ENCODE measurements at regions not wholly inside any gene's neighbourhood (a gene's known extent, or its start where the extent isn't known, plus 50 kb on each side); places are given as distances from the start of the nearest gene placed in this dataset.

DNA sequence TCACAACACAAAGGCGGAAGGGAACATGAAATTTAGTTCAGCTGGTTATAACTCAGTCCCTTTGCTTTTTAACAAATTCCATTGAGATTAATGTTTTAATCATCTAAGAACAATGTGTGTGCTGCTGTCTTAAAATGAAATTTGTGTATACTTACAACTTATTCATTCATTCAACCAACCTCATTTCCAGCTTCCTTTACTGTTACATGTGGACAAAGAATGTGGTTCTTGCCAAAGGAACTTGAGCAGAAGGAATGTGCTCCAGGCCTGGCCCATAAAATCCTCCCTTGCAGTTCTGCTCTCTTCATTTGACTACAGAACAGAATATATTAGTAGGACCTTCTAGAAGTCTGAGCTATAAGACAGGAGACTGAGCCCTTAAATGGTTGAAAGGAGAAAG, 176.8 kb upstream of the GLRA2 start:
- no peaks in the 10 kb centered on the region for H3K27me3 ChIP-seq (ENCODE audit: control insufficient read depth in 1 of 2, insufficient read depth in 1 of 2, low read length in 2 of 2)
- WGBS, result no CpG with 5 or more reads among the region's 1 CpG
- H3K4ac ChIP-seq (ENCODE audit: low read depth in 1 of 2, low read length in 2 of 2), result no peak overlapping the region
- H3K9ac ChIP-seq (ENCODE audit: low read length), result no peak overlapping the region
- H3K23ac ChIP-seq (ENCODE audit: low read length in 2 of 2), result no peak overlapping the region
- no peak overlapping the region for H2BK15ac ChIP-seq (ENCODE audit: low read depth, poor library complexity, severe bottlenecking)
- H3K36me3 ChIP-seq (ENCODE audit: control insufficient read depth in 1 of 2, insufficient read depth in 2 of 2, low read depth in 1 of 2, low read length in 2 of 2), result no peaks in the 10 kb centered on the region
- H3K4me2 ChIP-seq (ENCODE audit: low read length, poor library complexity, severe bottlenecking), result no peak overlapping the region
- no peaks in the 10 kb centered on the region for H3K79me1 ChIP-seq (replicated peaks; ENCODE audit: low read length, poor library complexity, severe bottlenecking)
- H3K4me3 ChIP-seq (ENCODE audit: insufficient read depth in 1 of 2, low read depth in 1 of 2, low read length in 2 of 2), result no peak overlapping the region
- no peak overlapping the region for H2BK120ac ChIP-seq (ENCODE audit: low read depth, low read length)
- no peak overlapping the region for H2AK5ac ChIP-seq (ENCODE audit: low read length, severe bottlenecking)
- no peak overlapping the region for H2BK12ac ChIP-seq (ENCODE audit: low read length in 2 of 2)
- no peak overlapping the region for H3K27ac ChIP-seq (ENCODE audit: low read length, poor library complexity, severe bottlenecking)
- no peak for DNase-seq
- no peak overlapping the region for H3K18ac ChIP-seq (ENCODE audit: low read depth in 1 of 2, low read length in 2 of 2)
- no peak overlapping the region for H2AFZ ChIP-seq (ENCODE audit: low read depth, low read length)
- peaks cover 9% of the 10 kb centered on the region for H3K9me3 ChIP-seq (ENCODE audit: control insufficient read depth, low read length)
- no peaks in the 10 kb centered on the region for H3K4me1 ChIP-seq (ENCODE audit: control insufficient read depth, insufficient read depth, low read depth, low read length)
- H2BK5ac ChIP-seq (ENCODE audit: low read depth, low read length, poor library complexity, severe bottlenecking), result no peak overlapping the region
- no peak overlapping the region for H4K8ac ChIP-seq (ENCODE audit: low read length)
- no peak overlapping the region for H3K14ac ChIP-seq (ENCODE audit: low read length in 2 of 2)
- no peak overlapping the region for H4K91ac ChIP-seq (ENCODE audit: low read length)

DNA sequence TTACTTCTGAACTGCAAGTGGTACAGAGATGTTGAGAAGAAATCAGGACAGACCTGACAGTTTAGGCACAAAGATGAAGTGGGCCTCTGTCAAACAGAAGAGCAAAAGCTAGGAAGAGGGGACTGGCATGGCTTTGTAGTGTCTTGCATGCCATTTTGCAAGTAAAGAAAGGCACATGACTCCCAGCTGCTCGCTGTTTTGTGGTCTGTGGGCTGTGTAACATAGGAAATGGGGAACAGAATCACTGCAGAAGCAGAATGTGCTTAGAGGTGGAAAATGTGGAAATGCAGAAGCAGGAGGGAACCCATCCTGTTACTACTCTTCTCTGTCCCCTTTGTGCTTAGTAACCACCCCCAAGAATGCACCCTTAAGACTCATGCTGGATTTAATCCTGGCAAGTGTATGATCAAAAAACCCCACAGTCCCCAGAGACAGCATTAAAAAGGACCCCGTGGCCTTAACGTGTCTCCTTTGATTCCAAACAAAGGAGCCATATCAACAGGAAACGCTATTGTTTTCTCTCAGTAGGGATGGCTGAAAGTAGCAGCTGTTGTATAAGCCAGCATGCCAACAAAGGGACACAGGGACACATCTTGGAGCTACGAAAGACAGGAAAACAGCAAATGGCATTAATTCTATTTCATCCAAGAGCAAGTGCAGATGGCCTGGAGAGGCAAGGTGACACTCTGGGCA, 177.6 kb upstream of the GLRA2 start:
- Histone ChIP-seq H2BK15ac (ENCODE audit: low read depth, poor library complexity, severe bottlenecking) (no peak overlapping the region), H3K79me1 (replicated peaks; ENCODE audit: low read length, poor library complexity, severe bottlenecking) (no peaks in the 10 kb centered on the region), H3K9ac (ENCODE audit: low read length) (no peak overlapping the region), H3K4me3 (ENCODE audit: insufficient read depth in 1 of 2, low read depth in 1 of 2, low read length in 2 of 2) (no peak overlapping the region), H2BK12ac (ENCODE audit: low read length in 2 of 2) (no peak overlapping the region), H3K36me3 (ENCODE audit: control insufficient read depth in 1 of 2, insufficient read depth in 2 of 2, low read depth in 1 of 2, low read length in 2 of 2) (no peaks in the 10 kb centered on the region), H2AK5ac (ENCODE audit: low read length, severe bottlenecking) (no peak overlapping the region), H3K4ac (ENCODE audit: low read depth in 1 of 2, low read length in 2 of 2) (no peak overlapping the region), H3K18ac (ENCODE audit: low read depth in 1 of 2, low read length in 2 of 2) (no peak overlapping the region), H2AFZ (ENCODE audit: low read depth, low read length) (no peak overlapping the region), H3K9me3 (ENCODE audit: control insufficient read depth, low read length) (peaks cover 9% of the 10 kb centered on the region), H4K8ac (ENCODE audit: low read length) (no peak overlapping the region), H4K91ac (ENCODE audit: low read length) (no peak overlapping the region), H3K4me1 (ENCODE audit: control insufficient read depth, insufficient read depth, low read depth, low read length) (no peaks in the 10 kb centered on the region), H3K27me3 (ENCODE audit: control insufficient read depth in 1 of 2, insufficient read depth in 1 of 2, low read length in 2 of 2) (no peaks in the 10 kb centered on the region), H3K23ac (ENCODE audit: low read length in 2 of 2) (no peak overlapping the region), H2BK5ac (ENCODE audit: low read depth, low read length, poor library complexity, severe bottlenecking) (no peak overlapping the region), H3K4me2 (ENCODE audit: low read length, poor library complexity, severe bottlenecking) (no peak overlapping the region), H3K14ac (ENCODE audit: low read length in 2 of 2) (no peak overlapping the region), H2BK120ac (ENCODE audit: low read depth, low read length) (no peak overlapping the region), H3K27ac (ENCODE audit: low read length, poor library complexity, severe bottlenecking) (no peak overlapping the region)
- no peak for DNase-seq
- WGBS, result 79% methylated on average over 2 of the region's 5 CpGs

DNA sequence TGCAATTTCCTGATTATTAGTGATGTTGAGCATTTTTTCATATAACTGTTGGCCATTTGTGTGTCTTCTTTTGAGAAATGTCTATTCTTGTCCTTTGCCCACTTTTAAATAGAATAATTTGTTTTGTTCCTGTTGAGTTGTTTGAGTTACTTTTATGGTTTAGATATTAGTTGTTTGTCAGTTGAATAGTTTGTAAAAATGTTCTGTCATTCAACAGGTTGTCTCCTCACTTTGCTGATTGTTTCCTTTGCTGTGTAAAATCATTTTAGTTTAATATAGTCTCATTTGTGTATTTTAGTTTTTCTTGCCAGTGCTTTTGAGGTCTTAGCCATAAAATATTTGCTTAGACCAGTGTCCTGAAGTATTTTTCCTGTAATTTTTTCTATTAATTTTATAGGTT, 181.8 kb upstream of the GLRA2 start:
- Histone ChIP-seq H3K79me1 (replicated peaks; ENCODE audit: low read length, poor library complexity, severe bottlenecking) (no peaks in the 10 kb centered on the region), H3K27ac (ENCODE audit: low read length, poor library complexity, severe bottlenecking) (no peak overlapping the region), H3K27me3 (ENCODE audit: control insufficient read depth in 1 of 2, insufficient read depth in 1 of 2, low read length in 2 of 2) (no peaks in the 10 kb centered on the region), H3K4me2 (ENCODE audit: low read length, poor library complexity, severe bottlenecking) (no peak overlapping the region), H4K91ac (ENCODE audit: low read length) (no peak overlapping the region), H3K18ac (ENCODE audit: low read depth in 1 of 2, low read length in 2 of 2) (no peak overlapping the region), H3K9ac (ENCODE audit: low read length) (no peak overlapping the region), H3K23ac (ENCODE audit: low read length in 2 of 2) (no peak overlapping the region), H3K4me3 (ENCODE audit: insufficient read depth in 1 of 2, low read depth in 1 of 2, low read length in 2 of 2) (no peak overlapping the region), H2AK5ac (ENCODE audit: low read length, severe bottlenecking) (no peak overlapping the region), H2BK12ac (ENCODE audit: low read length in 2 of 2) (no peak overlapping the region), H3K9me3 (ENCODE audit: control insufficient read depth, low read length) (peaks cover 13% of the 10 kb centered on the region), H2BK5ac (ENCODE audit: low read depth, low read length, poor library complexity, severe bottlenecking) (no peak overlapping the region), H4K8ac (ENCODE audit: low read length) (no peak overlapping the region), H3K4me1 (ENCODE audit: control insufficient read depth, insufficient read depth, low read depth, low read length) (no peaks in the 10 kb centered on the region), H3K36me3 (ENCODE audit: control insufficient read depth in 1 of 2, insufficient read depth in 2 of 2, low read depth in 1 of 2, low read length in 2 of 2) (no peaks in the 10 kb centered on the region), H3K14ac (ENCODE audit: low read length in 2 of 2) (no peak overlapping the region), H2AFZ (ENCODE audit: low read depth, low read length) (no peak overlapping the region), H2BK120ac (ENCODE audit: low read depth, low read length) (no peak overlapping the region), H2BK15ac (ENCODE audit: low read depth, poor library complexity, severe bottlenecking) (no peak overlapping the region), H3K4ac (ENCODE audit: low read depth in 1 of 2, low read length in 2 of 2) (no peak overlapping the region)
- DNase-seq, result no peak

DNA sequence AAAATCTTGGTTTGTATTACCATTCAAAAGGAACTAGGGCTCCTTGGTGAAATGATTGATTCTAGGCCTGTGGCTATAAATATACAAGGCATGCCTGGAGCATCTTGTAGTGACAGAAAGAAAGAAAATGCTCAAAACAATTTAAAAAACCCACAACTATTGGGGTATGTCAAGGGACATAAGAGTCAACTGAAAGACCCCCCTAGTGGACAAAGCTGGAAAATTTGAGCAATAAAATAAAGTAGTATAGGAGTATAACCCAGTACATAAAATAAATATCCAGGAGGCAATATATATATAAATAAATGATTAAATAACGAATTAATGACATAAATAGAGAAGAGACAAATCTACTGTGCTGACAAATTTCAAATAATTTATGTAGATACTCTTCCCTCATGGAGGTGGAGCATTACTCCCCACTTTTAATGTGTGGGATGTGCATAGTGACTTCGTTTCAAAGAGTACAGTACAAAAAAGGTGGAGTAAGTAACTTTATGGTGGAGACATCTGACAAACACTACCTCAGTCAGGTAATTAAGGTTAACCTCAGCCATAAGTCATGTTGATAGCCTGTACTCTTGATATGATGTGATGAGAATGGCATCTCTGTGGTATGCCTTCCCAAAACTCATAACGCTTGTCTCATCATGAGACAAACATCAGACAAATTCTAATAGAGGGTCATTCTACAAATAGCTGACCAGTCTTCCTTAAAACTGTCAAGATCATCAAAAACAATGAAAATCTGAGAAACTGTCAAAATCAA, 185.0 kb upstream of the GLRA2 start:
- Histone ChIP-seq H2BK15ac (ENCODE audit: low read depth, poor library complexity, severe bottlenecking) (no peak overlapping the region), H3K14ac (ENCODE audit: low read length in 2 of 2) (no peak overlapping the region), H3K4ac (ENCODE audit: low read depth in 1 of 2, low read length in 2 of 2) (no peak overlapping the region), H2AK5ac (ENCODE audit: low read length, severe bottlenecking) (no peak overlapping the region), H3K4me2 (ENCODE audit: low read length, poor library complexity, severe bottlenecking) (no peak overlapping the region), H3K4me1 (ENCODE audit: control insufficient read depth, insufficient read depth, low read depth, low read length) (no peaks in the 10 kb centered on the region), H3K36me3 (ENCODE audit: control insufficient read depth in 1 of 2, insufficient read depth in 2 of 2, low read depth in 1 of 2, low read length in 2 of 2) (no peaks in the 10 kb centered on the region), H3K79me1 (replicated peaks; ENCODE audit: low read length, poor library complexity, severe bottlenecking) (no peaks in the 10 kb centered on the region), H2BK5ac (ENCODE audit: low read depth, low read length, poor library complexity, severe bottlenecking) (no peak overlapping the region), H3K27me3 (ENCODE audit: control insufficient read depth in 1 of 2, insufficient read depth in 1 of 2, low read length in 2 of 2) (no peaks in the 10 kb centered on the region), H3K23ac (ENCODE audit: low read length in 2 of 2) (no peak overlapping the region), H4K8ac (ENCODE audit: low read length) (no peak overlapping the region), H2BK120ac (ENCODE audit: low read depth, low read length) (no peak overlapping the region), H2BK12ac (ENCODE audit: low read length in 2 of 2) (no peak overlapping the region), H3K18ac (ENCODE audit: low read depth in 1 of 2, low read length in 2 of 2) (no peak overlapping the region), H3K27ac (ENCODE audit: low read length, poor library complexity, severe bottlenecking) (no peak overlapping the region), H4K91ac (ENCODE audit: low read length) (no peak overlapping the region), H3K9ac (ENCODE audit: low read length) (no peak overlapping the region), H3K9me3 (ENCODE audit: control insufficient read depth, low read length) (peaks cover 9% of the 10 kb centered on the region), H3K4me3 (ENCODE audit: insufficient read depth in 1 of 2, low read depth in 1 of 2, low read length in 2 of 2) (no peak overlapping the region), H2AFZ (ENCODE audit: low read depth, low read length) (no peak overlapping the region)
- no peak for DNase-seq
- 67% methylated on average over 1 of the region's 3 CpGs for WGBS

Data from mesenchymal stem cell (in vitro differentiated cells and primary cell).